NCI-H69 (cell line): ENCODE measurements at regions not wholly inside any gene's neighbourhood (a gene's known extent, or its start where the extent isn't known, plus 50 kb on each side); places are given as distances from the start of the nearest gene placed in this dataset.

Source experiments
- DNase-seq: peaks from one replicate; lab custom pipeline; 2025; lab: John Stamatoyannopoulos, UW

DNA sequence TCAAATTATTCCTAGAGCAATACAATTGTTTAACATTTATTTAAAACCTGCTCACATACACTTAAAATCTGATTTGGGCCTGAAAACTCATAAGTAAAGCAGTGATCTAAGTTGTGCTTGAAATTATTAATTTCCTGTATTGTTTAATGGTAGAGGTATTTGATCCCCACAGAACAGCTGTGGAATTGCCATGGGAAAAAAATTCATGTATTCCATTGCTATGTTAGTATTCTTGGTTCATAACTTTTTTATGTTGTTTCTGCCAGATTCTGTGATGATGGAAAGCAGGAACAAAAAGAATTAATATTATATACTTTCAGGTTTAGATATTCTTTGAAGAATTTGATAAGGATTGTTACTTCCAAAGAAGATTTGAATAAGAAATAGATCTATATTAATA, 831.5 kb upstream of the NR2F2 start:
- no peak for DNase-seq

- DNase-seq = no peak
These were observed 831.1 kb upstream of the NR2F2 start for GRCh38 chr15:95499397-95499796.

DNA sequence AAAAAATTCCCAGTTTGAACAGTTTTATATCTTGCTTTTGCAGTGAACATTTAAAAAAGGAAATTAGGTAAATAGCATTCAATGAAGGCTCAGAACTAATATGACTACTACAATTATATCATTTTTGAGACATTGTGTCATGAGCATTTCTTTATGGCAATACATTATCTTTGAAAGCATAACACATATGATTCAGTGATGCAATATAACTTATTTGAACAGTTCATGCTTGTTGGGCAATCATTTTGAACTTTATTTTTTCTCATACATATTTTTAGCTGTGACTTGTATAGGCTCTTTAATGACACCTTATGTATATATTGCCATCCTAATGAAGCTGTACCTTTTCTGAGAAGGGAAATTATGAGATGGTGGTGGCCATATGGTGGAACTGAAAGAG, 828.6 kb upstream of the NR2F2 start:
- no peak for DNase-seq

DNA sequence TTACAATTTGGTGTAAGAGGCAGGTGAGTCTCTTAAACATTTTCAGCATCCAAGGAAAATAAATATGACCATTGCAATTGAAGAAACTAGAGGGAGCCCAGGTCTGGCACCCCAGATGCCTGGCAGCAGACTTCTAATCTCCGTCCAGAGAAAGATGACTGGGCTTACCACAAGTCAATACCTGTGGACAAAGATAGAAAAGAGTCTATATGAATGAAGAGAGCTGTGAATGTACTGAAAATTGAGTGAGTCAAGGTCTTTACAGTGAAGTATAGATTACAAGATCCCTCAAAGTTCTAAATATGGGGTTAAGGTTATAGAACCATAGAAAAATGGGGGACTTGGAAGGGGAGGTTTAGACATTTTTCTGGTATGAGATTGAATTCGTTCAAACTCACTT, 827.4 kb upstream of the NR2F2 start:
- no peak for DNase-seq

DNA sequence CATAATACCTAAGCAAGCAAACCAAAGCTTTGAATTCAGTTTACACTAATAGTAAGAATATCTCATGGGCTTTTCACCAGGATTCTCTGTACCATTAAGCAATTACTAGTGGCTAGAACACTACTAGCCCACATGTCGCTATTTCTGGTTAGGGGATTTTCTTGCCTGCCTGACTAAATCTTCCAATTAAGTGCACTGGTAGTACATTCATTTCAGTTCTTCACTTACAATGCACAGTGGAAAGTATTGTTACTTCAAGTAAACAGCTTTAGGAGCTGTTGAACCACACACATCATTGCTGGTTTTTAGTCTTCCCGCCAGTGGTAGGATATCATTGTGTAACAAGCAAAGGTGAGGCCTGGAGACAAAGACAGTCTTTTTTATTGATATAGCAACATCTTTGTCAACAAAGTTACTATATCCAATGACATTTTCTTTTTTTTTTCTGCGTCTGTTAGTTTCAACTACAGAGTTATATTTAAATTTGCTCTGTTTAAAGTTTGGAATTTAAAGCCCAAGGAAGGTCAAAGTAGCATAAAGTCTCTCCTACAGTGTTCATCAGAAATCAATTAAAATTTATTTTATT, 826.8 kb upstream of the NR2F2 start:
- no peak for DNase-seq

DNA sequence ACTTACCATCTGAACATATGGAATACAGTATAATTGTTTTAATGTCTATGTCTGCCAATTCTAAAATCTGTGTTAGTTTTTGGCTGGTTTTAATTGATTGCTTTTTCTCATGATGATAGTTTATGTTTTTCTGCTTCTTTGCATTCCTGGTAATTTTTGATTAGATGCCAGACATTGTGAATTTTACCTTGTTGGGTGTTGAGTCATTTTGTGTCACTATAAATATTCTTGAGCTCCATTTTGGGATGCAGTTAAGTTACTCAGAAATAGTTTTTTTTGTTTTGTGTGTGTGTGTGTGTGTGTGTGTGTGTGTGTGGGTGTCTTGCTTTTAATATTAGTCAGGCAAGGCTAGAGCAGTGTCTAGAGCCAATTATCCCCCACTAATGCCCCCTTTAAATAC, 818.8 kb upstream of the NR2F2 start:
- no peak for DNase-seq

DNA sequence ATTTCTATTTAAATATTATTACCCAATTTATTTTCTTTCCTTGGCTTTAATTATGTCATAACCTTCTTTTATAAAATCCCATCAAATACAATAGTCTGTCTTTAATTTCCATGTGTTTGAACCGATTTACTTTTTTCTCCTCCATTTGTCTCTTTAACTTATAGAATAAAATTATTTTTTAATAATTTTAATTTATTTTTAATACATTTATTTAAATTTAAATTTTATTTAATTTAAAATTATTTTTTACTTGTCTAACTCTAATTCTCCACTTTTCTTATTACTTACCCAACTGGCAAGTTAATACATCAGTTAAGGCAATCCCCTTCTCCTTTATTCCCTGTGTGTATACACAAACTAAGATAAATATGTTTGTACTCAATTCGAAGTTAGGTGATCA, 817.6 kb upstream of the NR2F2 start:
- no peak for DNase-seq

DNA sequence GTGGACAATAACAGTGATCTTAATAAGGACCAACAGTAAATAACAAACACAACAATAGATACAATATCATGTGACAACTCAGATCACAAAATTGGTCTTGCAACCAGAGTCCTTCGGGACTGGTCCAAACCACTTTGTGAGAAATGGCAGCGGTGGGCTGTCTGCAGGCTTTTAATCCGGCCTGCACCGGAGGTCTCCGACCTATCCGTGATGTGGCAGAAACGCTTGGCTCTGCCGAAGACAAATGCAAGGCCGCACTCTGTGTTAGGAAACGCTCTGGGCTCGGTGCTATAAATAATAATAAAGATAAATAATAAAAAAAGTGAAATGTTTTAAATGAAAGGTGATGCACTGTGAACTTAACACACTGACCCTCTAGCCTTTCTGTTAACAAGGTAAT, 810.6 kb upstream of the NR2F2 start:
- no peak for DNase-seq

GRCh38 chr15:95520511-95520910, 810.0 kb upstream of the NR2F2 start:
- DNase-seq = no peak

DNA sequence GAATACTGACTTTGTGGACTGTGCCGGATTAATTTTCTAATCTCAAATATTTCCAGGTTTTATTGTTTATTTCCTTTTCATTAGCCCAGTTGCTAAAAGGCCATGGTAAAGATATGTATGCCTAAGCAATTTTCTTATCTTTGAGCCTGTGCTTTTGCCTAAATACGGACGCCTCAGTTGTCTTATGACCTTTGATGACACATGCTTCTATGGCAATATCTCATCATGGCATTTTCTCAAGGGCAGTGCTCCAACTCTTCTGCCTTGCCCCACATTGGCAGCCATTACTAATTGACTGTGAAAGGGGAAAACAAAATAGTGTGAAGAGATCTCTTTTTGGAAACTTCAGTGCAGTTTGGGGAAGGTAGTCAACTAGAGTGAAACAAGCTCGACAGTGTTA, 809.6 kb upstream of the NR2F2 start:
- no peak for DNase-seq

GRCh38 chr15:95522533-95522932, 808.0 kb upstream of the NR2F2 start:
- no peak for DNase-seq

- no peak for DNase-seq
These were observed 801.6 kb upstream of the NR2F2 start for GRCh38 chr15:95528920-95529319.

DNA sequence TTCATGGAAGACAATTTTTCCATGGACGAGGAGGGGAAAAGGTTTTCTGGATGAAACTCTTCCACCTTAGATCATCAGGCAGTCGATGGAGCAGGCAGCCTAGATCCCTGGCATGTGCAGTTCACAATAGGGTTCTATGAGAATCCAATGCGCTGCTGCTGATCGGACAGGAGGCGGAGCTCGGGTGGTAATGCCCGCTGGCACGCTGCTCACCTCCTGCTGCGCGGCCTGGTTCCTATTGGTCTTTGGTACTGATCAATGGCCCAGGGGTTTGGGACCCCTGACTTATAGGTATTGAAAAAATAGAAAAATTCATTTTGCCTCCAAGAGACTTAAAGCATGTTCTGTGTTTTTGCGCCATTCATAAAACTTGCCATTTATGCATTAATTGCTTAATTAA, 793.9 kb upstream of the NR2F2 start:
- DNase-seq = no peak

DNA sequence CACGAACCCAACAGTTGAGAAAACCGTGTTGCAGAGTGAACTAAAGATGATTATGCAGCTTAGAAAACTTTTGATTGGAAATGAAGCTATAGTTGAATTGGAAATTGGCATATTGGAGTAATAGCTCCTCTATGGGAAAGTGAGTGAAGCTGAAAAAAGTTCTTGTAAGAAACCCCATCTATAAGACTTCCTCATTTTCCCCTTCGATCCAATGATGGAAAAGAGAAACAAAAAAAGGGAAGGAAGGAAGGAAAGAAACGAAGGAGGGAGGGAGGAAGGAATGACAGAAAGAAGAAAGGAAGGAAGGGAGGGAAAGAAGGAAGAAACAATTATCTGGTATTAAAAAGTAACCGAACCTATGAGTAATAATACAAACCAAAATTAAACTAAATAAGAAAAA, 791.8 kb upstream of the NR2F2 start:
- no peak for DNase-seq

GRCh38 chr15:95541301-95541700, 789.2 kb upstream of the NR2F2 start:
- no peak for DNase-seq

DNA sequence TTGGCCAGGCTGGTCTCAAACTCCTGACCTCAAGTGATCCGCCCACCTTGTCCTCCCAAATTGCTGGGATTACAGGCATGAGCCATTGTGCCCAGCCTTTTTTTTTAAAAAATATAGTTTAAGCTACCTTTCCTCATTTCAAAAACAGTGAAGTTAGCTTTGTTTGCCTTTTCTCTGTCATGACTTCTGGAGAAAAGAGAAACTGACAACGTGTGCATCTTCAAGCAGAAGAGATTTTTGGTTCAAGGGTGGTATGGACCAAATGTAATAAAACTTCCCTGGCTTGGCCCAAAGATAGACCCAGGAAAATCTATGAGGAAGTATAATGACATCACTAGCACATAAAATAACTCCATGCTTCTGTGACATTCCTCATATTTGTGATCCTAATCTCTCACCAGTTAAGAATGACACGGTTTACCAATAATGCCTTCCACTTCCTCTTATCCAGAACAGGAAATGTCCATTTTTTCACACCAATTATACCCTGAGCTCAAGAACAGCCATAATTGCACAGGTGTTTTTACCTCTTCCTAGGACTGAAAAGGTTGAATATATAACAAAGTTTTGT, 781.2 kb upstream of the NR2F2 start:
- no peak for DNase-seq

- DNase-seq = no peak
These were observed 779.8 kb upstream of the NR2F2 start for GRCh38 chr15:95550702-95551101.

GRCh38 chr15:95556225-95556624, 774.3 kb upstream of the NR2F2 start:
- DNase-seq = no peak

GRCh38 chr15:95556866-95557225, 773.7 kb upstream of the NR2F2 start:
- DNase-seq = no peak

GRCh38 chr15:95557226-95558046, 773.1 kb upstream of the NR2F2 start:
- DNase-seq = no peak

- no peak for DNase-seq
These were observed 772.4 kb upstream of the NR2F2 start for GRCh38 chr15:95558131-95558530.

- no peak for DNase-seq
These were observed 771.6 kb upstream of the NR2F2 start for GRCh38 chr15:95558916-95559315.

- no peak for DNase-seq
These were observed 770.6 kb upstream of the NR2F2 start for GRCh38 chr15:95559875-95560394.
